ENCODE measurements at regions not wholly inside any gene's neighbourhood (a gene's known extent, or its start where the extent isn't known, plus 50 kb on each side); places are given as distances from the start of the nearest gene placed in this dataset.

DNA sequence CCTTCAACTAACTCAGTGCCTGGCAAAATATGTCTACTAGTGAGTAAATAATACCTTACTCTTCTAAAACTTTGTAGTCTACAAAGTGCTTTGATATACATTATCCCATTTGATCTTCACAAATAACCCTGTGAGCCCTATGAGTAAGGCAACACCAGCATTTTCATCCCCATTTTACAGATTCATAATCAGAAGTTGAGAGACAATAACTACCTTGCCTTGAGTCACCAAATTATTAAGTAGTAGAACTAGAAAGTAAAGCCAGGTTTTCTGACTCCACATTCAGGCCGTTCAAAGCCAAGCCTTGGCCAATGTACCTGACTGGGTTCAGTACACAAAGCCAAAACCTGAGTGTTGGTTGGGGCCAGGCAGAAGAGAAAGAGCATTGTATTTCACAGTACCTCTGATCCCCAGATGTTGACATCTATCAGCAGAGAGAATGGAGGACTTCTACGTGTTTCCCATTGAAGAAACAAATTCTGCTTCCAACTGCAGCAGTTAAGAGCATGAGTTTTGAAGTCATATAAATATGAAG is 111.3 kb upstream of the LGSN start:
- H3K27me3 Mint-ChIP-seq, result peaks cover 15% of the 10 kb centered on the region
- Histone ChIP-seq H3K9me3 (ENCODE audit: control insufficient read depth in 1 of 2, insufficient read depth in 1 of 2, low read length in 2 of 2) (no peaks in the 10 kb centered on the region), H3K4me3 (ENCODE audit: low read length) (no peak overlapping the region), H3K4me1 (ENCODE audit: insufficient read depth, low read length) (no peaks in the 10 kb centered on the region), H3K27me3 (ENCODE audit: control insufficient read depth in 1 of 2, insufficient read depth in 2 of 2, low read length in 2 of 2) (no peaks in the 10 kb centered on the region), H3K27ac (ENCODE audit: low read depth in 1 of 2, low read length in 2 of 2) (no peak overlapping the region), H3K36me3 (ENCODE audit: insufficient read depth, low read length) (no peaks in the 10 kb centered on the region)
- no peaks in the 10 kb centered on the region for H3K36me3 Mint-ChIP-seq (ENCODE audit: low read depth)
- H3K27ac Mint-ChIP-seq, result no peak overlapping the region
- ATAC-seq (ENCODE audit: poor library complexity), result no peak
- ChIA-PET CTCF (no interaction called here), POLR2A (no interaction called here)
- no peaks in the 10 kb centered on the region for H3K4me1 Mint-ChIP-seq (ENCODE audit: low read depth)
- DNase-seq, result no peak
- TF ChIP-seq, protein P1, sequence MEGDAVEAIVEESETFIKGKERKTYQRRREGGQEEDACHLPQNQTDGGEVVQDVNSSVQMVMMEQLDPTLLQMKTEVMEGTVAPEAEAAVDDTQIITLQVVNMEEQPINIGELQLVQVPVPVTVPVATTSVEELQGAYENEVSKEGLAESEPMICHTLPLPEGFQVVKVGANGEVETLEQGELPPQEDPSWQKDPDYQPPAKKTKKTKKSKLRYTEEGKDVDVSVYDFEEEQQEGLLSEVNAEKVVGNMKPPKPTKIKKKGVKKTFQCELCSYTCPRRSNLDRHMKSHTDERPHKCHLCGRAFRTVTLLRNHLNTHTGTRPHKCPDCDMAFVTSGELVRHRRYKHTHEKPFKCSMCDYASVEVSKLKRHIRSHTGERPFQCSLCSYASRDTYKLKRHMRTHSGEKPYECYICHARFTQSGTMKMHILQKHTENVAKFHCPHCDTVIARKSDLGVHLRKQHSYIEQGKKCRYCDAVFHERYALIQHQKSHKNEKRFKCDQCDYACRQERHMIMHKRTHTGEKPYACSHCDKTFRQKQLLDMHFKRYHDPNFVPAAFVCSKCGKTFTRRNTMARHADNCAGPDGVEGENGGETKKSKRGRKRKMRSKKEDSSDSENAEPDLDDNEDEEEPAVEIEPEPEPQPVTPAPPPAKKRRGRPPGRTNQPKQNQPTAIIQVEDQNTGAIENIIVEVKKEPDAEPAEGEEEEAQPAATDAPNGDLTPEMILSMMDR (IDR thresholded peaks at IDR 0.05), result no peak
- no peak overlapping the region for H3K4me3 Mint-ChIP-seq
- intact Hi-C loops (cut with DNase I, micrococcal nuclease), result no loop called here
- H3K9me3 Mint-ChIP-seq, result no peaks in the 10 kb centered on the region

DNA sequence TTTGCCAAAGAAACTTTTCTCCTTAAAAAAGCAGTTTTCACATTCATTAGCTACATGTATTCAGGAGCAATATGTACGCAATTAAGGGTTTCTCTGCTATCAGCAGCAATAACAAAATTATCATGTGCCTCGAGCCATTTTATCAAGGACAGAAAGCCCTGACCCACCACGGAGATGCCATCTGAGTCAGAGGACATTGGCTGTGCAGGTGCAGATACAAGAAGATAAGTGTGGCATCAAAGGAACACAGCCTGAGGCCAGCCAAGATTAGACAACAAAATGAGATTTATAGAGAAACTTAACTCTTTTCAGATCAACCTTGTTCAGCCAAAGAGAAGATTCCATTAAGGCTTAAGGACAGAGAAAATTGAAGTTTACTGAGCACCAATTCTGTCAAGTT is 115.2 kb upstream of the LGSN start:
- Mint-ChIP-seq H3K36me3 (ENCODE audit: low read depth) (no peaks in the 10 kb centered on the region), H3K27me3 (peaks cover 8% of the 10 kb centered on the region)
- H3K4me3 ChIP-seq (ENCODE audit: low read length), result no peak overlapping the region

DNA sequence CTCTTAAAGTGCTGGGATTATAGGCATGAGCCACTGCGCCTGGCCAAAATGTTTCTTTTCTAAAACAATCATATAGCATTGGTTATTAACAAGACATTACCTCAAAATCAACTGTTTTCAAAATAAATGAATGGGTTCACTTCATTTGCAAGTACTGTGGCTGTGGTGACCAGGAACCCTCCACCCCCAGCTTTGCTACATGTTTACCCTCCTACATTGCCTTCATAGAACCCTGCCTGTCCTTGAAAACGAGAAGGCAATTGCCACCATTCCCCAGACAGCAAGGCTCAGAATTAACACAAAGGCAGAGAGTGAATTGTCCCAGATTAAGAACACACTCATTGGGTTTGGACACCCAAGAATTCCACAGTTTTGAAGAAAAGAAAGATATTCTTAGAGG is 116.6 kb upstream of the LGSN start:
- H3K4me3 Mint-ChIP-seq, result no peak overlapping the region

More for the DNA sequence above, 115.2 kb upstream of the LGSN start:
- H3K27ac ChIP-seq (ENCODE audit: low read depth in 1 of 2, low read length in 2 of 2), result no peak overlapping the region
- H3K36me3 ChIP-seq (ENCODE audit: insufficient read depth, low read length), result no peaks in the 10 kb centered on the region
- CTCF ChIA-PET, result no interaction called here
- H3K27me3 ChIP-seq (ENCODE audit: control insufficient read depth in 1 of 2, insufficient read depth in 2 of 2, low read length in 2 of 2), result no peaks in the 10 kb centered on the region
- Mint-ChIP-seq H3K4me3 (no peak overlapping the region), H3K27ac (no peak overlapping the region), H3K4me1 (ENCODE audit: low read depth) (no peaks in the 10 kb centered on the region), H3K9me3 (peaks cover 3% of the 10 kb centered on the region)
- intact Hi-C loops (cut with DNase I, micrococcal nuclease), result no loop called here
- POLR2A ChIA-PET, result no interaction called here
- peaks cover 0 to 4% of the 10 kb centered on the region in 2 experiments for H3K9me3 ChIP-seq (ENCODE audit: control insufficient read depth in 1 of 2, insufficient read depth in 1 of 2, low read length in 2 of 2)
- ATAC-seq (ENCODE audit: poor library complexity), result no peak
- no peaks in the 10 kb centered on the region for H3K4me1 ChIP-seq (ENCODE audit: insufficient read depth, low read length)
- no peak for DNase-seq
- TF ChIP-seq, protein P1 (IDR thresholded peaks at IDR 0.05), result no peak

More for the DNA sequence above, 116.6 kb upstream of the LGSN start:
- Mint-ChIP-seq H3K4me1 (ENCODE audit: low read depth) (no peaks in the 10 kb centered on the region), H3K36me3 (ENCODE audit: low read depth) (no peaks in the 10 kb centered on the region), H3K27me3 (no peaks in the 10 kb centered on the region), H3K27ac (no peak overlapping the region), H3K9me3 (peaks cover 3% of the 10 kb centered on the region)
- Histone ChIP-seq H3K4me3 (ENCODE audit: low read length) (no peak overlapping the region), H3K27me3 (ENCODE audit: control insufficient read depth in 1 of 2, insufficient read depth in 2 of 2, low read length in 2 of 2) (no peaks in the 10 kb centered on the region), H3K4me1 (ENCODE audit: insufficient read depth, low read length) (no peaks in the 10 kb centered on the region), H3K36me3 (ENCODE audit: insufficient read depth, low read length) (no peaks in the 10 kb centered on the region), H3K9me3 (ENCODE audit: control insufficient read depth in 1 of 2, insufficient read depth in 1 of 2, low read length in 2 of 2) (peaks cover 0 to 13% of the 10 kb centered on the region in 2 experiments), H3K27ac (ENCODE audit: low read depth in 1 of 2, low read length in 2 of 2) (no peak overlapping the region)
- intact Hi-C loops (cut with DNase I, micrococcal nuclease), result no loop called here
- ChIA-PET CTCF (no interaction called here), POLR2A (no interaction called here)
- ATAC-seq (ENCODE audit: poor library complexity) (no peak), DNase-seq (no peak)
- TF ChIP-seq, protein P1 (IDR thresholded peaks at IDR 0.05), result no peak

All from CD4-positive, alpha-beta T cell (primary cell).